Head of caudate nucleus (tissue), 42 donors: ENCODE measurements at regions not wholly inside any gene's neighbourhood (a gene's known extent, or its start where the extent isn't known, plus 50 kb on each side); places are given as distances from the start of the nearest gene placed in this dataset.
"Not testable (repeated sequence)": the region's sequence is repeated elsewhere in the genome, so short reads cannot be mapped to it uniquely, and the experiment has no call there.

Experiments
- DNase-seq, 42 donors: peaks; one replicate each; pipeline versions ENCODE4 v3.0.0 to v3.0.0-alpha.2; 2020 to 2021; ENCODE audit warnings: mixed read lengths in 7 of 42
- intact Hi-C: fragments of 100-400 bp; cut with DNase I; formaldehyde crosslinking; loops from one replicate; pipeline ENCODE4 v1.15.0; 2022

DNA sequence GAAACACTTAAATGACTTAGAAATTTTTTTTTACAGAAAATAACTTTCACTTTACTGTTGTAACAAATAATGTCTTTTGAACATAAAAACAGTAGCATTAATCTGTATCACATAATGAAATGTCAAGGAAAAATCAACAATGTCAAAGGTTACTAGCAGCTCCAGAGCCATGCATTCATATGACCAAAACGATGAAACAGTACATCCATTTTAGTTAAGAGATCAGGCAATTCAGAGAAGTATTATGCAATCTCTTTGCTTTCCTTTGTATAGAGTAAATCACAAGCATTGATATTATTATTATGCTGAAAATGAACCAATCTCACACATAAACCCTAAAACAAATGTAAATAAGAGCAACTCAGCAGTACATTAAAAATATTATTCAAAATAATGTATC lies 748.9 kb downstream of the PLA2G4A start:
- intact Hi-C loops = no loop called here
- no peak for DNase-seq

DNA sequence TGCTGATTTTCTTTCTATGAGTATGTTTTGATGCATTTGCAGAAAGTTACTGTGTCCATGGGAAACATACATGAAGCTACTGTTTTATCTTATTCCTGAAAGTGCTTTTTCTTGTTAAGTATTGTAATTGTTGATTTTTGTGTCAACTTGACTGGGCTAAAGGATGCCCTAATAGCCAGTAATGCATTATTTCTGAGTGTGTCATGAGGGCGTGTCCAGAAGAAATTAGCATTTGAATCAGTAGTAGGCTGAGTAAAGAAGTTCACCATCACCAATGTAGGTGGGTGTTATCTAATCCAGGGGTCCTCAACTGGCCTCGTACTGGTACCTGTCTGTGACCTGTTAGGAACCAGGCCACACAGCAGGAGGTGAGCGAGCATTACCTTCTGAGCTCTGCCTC lies 760.2 kb downstream of the PLA2G4A start:
- no peak for DNase-seq
- intact Hi-C loops = no loop called here

DNA sequence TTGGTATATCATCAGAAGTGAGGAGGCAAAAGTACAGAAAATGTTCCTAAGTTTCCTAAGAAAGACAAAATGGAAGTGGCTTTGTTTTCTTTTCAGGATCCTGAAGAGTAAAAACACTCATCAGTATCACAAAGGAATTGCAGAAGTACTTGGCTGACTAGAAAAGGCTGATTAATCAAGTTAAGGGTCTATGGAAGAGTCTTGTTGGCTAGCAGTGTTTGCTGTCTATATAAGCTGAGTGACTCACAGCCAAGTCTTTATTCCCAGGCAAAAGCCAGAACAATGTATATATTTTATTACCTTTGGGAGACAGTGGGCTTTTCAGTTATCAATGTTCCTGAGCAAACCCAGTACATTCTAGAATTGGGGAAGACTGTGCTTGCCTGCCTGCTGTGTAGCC lies 777.0 kb downstream of the PLA2G4A start:
- intact Hi-C loops = no loop called here
- no peak for DNase-seq

DNA sequence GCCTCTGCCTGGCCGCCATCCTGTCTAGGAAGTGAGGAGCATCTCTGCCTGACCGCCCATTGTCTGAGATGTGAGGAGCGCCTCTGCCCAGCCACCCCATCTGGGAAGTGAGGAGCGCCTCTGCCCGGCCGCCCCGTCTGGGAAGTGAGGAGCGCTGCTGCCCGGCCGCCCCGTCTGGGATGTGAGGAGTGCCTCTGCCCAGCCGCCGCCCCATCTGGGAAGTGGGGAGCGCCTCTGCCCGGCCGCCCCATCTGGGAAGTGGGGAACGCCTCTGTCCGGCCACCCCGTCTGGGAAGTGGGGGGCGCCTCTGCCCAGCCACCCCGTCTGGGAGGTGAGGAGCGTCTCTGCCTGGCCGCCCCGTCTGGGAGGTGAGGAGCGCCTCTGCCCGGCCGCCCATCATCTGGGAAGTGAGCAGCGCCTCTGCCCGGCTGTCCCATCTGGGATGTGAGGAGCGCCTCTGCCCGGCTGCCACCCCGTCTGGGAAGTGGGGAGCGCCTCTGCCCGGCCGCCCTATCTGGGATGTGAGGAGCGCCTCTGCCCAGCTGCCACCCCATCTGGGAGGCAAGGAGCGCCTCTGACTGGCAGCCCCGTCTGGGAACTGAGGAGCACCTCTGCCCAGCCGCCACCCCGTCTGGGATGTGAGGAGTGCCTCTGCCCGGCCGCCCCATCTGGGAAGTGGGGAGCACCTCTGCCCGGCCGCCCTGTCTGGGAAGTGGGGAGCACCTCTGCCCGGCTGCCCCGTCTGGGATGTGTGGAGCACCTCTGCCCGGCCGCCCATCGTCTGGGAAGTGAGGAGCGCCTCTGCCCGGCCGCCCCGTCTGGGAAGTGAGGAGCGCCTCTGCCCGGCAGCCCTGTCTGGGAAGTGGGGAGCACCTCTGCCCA lies 787.3 kb downstream of the PLA2G4A start:
- DNase-seq, intact Hi-C loops: not testable (repeated sequence)

DNA sequence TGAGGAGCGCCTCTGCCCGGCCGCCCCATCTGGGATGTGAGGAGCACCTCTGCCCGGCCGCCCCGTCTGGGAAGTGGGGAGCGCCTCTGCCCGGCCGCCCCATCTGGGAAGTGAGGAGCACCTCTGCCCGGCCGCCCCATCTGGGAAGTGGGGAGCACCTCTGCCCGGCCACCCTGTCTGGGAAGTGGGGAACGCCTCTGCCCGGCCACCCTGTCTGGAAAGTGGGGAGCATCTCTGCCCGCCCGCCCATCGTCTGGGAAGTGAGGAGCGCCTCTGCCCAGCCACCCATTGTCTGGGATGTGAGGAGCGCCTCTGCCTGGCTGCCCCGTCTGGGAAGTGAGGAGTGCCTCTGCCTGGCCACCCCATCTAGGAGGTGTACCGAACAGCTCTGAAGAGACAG lies 788.1 kb downstream of the PLA2G4A start:
- intact Hi-C loops, DNase-seq: not testable (repeated sequence)

DNA sequence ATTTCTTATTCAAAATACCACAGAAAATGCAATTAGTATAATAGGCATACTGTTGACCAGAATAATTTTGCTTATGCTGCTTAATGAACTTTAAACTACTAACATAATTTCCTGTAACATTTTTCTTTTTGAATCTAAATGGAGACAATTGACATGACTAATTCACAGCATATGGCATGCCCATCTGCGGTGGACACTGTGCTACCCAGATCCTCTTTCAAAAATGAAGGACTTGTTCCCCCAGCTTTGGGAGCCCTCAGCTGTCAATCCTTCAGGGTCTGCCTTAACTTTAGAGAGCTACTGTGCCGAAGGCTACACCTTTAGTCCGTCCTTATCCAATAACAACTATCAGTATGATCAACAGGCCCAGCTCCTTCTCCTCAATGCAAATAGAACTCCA lies 789.0 kb downstream of the PLA2G4A start:
- intact Hi-C loops = no loop called here
- no peak for DNase-seq

DNA sequence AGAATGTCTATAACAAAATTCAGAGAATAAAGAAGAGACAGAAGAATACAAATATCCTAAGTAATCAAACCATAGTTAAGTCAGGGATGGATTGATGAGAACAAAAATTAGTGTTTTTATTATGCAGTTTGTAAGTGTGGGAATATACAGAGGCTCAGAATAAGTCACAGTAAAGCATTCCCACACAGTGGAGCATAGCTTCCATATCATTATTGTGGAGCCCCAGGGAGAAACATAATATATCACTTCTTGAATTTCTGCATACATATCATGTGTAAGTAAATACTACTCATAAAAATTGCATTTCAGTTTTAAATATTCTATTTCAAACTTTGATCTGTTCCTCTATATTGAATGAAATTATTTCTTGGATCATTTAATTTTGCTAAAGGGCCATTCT lies 790.4 kb downstream of the PLA2G4A start:
- no peak for DNase-seq
- intact Hi-C loops = no loop called here

DNA sequence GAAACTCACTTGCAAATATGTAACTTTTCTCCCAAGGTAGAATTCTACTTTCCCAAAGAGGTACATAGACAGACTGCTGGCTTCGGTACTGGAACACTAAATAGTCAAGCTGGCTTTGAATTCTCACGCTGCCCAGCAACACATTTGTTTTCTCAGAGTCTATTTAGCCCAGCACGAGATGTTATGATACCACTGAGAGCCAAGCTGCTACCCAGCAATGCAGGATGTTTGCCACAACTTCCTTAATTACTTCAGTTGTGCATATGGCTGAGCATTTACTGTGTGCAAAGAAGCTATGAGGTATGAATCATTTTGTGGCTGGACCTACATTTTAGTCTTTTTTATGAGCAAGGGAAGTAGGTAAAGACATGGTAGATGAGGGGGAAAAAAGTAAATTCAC lies 793.2 kb downstream of the PLA2G4A start:
- no peak for DNase-seq
- intact Hi-C loops = no loop called here

DNA sequence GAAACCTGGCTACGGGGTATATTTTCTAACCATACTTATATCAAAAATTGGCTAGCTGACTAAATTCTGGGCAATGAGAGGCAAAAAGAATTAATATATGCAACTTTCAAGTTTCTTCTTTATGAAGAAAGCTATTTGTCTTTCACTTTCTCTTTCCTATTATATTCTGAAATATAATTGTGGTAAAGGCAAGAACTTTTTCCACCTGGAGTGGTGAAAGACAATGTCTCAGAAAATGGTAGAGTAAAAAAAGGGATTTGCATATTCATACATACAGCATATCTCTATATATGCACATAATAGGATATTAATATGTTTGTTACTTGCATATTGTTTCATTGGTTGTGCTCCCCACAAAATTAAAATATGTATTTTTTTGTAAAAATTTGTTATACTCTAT lies 793.8 kb downstream of the PLA2G4A start:
- DNase-seq = no peak
- intact Hi-C loops = no loop called here

DNA sequence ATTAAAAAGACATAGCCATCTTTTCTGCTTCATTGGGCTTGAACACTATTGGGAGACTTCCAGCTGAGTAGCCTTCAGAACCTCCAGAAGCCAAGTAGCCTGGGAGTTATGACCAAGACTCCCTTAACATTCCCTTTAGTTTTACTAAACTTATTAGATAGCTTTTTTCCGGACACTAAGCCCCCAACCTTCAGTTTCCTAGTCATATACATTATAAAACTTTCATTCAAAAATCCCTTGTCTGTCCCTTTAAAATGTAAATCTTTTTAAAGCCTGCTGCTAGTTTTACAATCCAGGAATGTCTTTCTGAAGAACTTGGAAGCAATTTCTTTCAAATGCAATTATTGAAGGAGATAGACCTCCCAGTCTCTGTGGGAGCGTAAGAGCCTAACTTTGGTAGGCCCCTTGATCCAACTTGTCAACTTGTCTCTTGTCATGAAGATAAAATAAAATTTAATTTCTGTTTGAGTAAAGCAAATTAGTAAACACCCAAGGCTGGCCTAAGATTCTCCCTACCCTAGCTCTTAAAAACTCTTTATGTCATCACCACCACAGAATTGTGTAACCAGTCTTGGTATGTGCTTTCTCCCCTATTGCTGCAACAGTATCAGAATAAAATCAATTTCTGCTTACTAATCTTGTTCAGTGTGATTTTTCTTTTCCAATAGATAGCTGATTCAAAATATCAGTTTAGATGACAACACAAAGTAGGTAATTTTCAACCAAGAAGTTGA lies 796.2 kb downstream of the PLA2G4A start:
- DNase-seq = no peak
- intact Hi-C loops = no loop called here

DNA sequence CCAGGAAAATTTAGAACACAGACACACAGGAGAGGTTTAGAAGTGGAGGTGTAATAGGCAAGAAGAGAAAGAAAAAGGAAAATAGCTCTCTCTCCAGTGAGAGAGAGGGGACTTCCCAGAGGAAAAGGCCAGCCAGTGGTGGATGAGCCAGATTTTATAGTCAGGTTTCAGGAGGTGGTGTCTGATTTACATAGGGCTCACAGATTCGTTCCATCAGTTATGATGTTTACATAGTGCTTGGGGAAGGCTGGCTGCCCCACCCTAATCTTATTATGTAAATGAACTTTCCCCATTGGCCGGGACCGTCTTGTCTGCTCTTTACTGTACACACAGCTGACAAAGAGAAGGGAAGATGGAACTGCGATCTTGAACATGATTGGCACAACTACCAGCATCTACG lies 797.3 kb downstream of the PLA2G4A start:
- intact Hi-C loops = no loop called here
- no peak for DNase-seq

DNA sequence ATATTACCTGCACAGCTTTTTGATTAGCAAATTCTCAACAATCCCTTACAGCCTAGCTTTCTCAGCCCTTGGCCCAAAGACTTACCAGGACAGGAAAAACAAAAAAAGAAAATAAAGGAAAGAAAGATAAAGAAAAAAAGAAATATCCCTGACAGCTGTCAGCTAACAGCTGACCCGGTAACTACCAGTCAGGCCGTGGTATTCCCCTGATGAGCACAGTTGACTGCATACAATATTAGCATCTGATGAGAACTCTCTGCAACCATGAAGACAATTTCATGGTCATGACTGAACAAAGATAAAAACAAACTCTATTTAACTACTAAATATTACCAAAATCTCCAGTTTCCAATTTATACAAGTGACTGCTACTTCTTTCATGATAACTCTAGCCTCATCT lies 798.8 kb downstream of the PLA2G4A start:
- intact Hi-C loops = no loop called here
- DNase-seq = no peak

DNA sequence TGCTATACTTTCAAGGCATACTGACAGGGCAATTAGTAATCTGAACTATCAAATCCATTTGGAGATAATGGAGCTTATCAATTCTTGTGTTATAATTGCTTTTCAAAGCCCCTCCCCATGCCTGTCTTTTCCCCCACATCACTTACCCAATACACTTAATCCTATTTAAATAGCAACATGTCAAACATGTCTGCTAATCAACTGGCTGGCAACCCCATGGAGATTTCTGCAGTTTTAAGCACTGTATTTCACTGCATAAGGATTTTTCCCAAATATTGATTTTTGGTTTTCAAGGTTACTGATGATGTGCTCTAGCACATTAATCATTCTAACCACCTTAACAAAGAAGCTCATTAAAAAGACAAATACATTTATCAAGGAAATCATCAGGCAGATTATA lies 800.3 kb downstream of the PLA2G4A start:
- no peak for DNase-seq

DNA sequence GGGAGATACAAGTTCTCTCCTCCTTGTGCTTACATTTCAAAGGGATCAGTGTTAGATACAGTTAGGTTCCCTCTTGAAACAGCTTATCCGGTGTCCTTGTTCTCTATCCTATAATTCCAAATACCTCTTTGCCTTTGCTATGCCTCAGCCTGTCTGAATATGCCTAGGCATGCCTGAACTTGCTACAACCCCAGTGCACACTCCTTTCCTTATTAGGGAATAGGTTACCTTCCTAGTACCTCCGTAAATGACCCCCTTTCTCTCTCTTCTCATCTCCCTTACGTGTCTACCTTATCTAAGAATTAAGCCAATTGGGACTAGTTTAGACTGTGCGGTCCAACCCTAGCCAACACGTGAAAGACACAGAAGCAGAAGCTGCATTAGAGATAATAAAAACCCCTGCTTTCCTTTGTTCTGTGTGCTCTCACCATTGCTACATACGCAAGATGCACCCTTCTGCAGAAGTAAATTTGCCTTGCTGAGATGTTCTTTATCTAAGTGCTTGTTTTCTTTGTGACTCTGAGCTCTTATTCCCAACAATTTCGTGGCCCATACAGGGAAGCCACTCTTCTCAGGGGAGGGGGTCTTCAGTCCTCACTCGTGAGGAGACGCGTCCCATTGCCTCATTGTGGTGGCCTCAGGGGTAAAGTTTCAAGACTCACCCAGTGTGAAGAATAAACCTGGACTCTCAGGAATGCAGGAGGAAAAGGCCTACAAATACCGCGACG lies 802.1 kb downstream of the PLA2G4A start:
- no peak for DNase-seq
- intact Hi-C loops = no loop called here

More for the DNA sequence above, 800.3 kb downstream of the PLA2G4A start:
- intact Hi-C loops = no loop called here

DNA sequence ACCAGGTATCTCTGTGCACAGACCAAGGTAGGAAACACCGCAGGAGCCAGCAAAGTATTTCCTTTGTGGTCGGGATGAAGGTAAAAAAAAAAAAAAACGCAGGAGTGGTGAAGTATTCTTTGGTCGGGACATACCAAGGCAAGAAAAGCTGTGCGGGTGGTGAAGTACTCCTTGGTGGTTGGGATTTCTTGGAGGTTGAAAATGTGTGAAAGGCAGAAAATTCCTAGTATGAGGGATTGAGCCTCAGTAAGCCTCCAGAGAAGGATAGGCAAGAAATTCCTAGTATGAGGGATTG lies 802.6 kb downstream of the PLA2G4A start:
- no peak for DNase-seq

DNA sequence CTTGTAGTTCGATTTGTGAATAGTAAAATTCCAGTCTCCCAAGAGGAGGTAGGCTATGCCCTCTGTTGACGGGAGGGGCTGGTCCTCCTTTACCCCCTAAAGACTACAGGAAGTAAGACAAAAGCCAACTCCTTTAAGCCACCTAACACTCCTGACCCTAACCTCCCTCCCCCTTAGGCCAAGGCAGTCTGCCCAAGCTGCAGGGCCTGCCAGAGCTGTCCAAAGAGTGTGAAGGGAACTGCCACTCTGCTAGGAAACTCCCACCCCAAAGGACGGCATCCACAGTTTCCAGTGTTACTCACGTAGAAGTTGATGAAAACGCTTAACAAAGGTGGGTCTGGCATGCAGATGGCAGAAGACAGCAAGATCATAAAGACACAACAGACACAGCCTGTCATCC lies 803.2 kb downstream of the PLA2G4A start:
- intact Hi-C loops = no loop called here
- DNase-seq = no peak

More for the DNA sequence above, 802.6 kb downstream of the PLA2G4A start:
- intact Hi-C loops = no loop called here

DNA sequence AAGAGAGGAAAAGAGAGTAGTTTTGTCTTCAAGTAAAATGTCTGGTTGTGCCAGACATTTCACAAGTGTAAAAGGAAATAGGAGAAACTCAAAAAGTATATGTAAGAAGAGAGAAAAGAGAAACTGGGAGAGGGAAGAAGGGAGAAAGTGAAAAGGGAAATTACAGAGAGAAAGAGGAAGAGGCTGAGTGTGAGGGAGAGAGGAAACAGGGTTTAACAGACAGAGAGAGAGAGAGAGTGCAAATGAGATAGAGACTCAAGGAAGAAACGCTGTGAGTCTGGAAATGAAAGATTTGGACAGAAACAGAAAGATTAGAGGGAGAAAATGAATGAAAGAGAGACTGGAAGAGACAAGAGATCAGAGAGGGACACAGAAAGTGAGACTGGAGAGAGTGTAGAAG lies 806.2 kb downstream of the PLA2G4A start:
- intact Hi-C loops = no loop called here
- no peak for DNase-seq

DNA sequence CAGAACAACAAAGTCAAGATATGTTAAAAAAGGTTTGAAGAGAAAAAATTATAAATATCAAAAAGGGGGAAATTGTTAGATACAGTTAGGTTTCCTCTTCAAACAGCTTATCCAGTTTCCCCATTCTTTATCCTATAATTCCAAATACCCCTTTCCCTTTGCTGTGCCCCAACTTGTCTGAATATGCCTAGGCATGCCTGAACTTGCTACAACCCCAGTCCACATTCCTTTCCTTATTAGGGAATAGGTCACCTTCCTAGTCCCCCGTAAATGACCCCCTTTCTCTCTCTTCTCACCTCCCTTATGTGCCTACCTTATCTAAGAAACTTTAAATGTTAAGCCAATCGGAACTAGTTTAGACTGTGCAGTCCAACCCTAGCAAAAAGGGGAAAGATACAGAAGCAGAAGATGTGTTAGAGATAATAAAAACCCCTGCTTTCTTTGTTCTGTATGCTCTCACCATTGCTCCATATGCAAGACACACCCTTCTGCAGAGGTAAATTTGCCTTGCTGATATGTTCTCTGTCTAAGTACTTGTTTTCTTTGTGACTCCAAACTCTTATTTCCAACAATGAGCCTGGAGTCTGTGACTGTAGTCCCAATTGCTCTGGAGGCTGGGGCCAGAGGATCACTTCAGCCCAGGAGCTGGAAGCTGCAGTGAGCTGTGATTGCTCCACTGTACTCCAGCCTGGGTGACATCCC lies 810.1 kb downstream of the PLA2G4A start:
- intact Hi-C loops = no loop called here
- no peak for DNase-seq

DNA sequence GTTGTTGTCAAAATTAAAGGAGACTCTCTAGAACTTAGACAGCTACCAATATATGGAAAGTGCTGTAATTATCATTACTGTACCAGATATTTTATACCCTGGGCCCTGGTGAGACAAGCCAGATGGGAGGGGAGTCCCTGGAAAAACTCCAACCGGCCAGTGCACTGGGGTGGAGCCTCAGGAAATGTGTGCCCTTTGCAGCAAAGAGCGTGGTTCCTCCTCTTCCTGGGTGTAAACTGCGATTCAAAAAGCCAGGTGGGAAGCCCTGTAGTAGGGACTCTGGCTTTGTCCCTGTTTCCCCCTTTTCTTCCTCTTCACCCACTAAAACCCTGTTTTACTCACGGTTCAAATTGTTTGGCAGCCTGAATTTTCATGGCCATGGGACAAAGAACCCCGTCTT lies 812.3 kb downstream of the PLA2G4A start:
- intact Hi-C loops = no loop called here
- DNase-seq = no peak

DNA sequence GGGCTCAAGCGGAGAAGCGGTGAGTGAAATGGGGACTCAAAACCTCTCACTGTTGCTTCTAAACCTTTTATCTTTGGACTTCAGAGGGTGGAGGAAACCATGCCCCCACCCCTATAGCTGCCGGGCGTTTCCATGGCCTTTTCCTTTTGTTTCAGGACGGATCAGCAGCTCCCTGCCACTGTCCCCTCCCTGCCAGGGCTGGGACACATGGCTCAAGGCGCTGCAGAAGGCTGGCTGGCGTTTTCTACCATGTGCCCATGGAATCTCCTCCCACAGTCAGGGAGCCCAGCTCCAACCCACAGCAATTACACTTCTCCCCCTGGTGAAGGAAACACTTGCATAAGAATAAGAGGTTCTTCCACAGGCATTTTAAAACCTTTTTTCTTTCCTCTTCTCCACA lies 812.7 kb downstream of the PLA2G4A start:
- DNase-seq = no peak

More for the DNA sequence above, 812.7 kb downstream of the PLA2G4A start:
- intact Hi-C loops = no loop called here
